ENCODE measurements at regions not wholly inside any gene's neighbourhood (a gene's known extent, or its start where the extent isn't known, plus 50 kb on each side); places are given as distances from the start of the nearest gene placed in this dataset.

DNA sequence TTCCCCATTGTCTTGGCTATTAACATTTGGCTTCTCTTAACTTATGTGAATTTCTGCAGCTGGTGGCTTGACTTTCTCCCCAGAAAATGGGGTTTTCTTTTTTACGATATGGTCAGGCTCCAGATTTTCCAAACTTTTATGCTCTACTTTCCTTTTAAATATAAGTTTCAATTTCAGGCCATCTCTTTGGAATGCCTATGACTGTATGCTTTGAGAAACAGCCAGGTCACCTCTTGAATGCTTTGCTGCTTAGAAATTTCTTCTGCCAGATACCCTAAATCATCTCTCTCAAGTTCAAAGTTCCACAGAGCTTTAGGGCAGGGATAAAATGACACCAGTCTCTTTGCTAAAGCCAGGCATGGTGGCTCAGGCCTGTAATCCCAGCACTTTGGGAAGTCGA lies 212.9 kb upstream of the SMIM31 start:
- Mint-ChIP-seq H3K36me3 (ENCODE audit: low read depth) (no peaks in the 10 kb centered on the region), H3K9me3 (peaks cover 11% of the 10 kb centered on the region), H3K4me1 (ENCODE audit: low read depth) (no peaks in the 10 kb centered on the region), H3K27ac (no peak overlapping the region), H3K27me3 (ENCODE audit: low read depth) (no peaks in the 10 kb centered on the region), H3K4me3 (no peak overlapping the region)
- CTCF ChIA-PET = no interaction called here
- no peak for DNase-seq
- intact Hi-C loops (cut with micrococcal nuclease) = no loop called here

DNA sequence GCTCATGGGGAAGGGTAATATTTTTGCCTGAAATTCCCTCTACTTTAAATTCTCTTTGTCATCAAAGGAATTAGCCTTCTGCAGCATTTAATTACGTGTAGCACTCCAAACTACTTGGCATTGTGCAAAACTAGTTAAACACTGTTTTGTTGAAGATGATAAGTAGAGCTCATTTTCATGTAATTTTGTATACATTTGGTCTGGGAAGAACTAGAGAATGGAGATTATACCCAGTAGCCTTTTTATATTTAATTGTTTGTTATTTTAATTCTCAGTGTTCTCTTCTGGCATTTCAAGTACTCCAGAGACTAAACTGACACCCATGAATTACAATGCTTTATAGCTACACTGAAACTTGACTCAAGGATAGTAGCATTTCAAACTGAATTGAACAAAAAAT lies 211.5 kb upstream of the SMIM31 start:
- intact Hi-C loops (cut with micrococcal nuclease) = no loop called here
- Mint-ChIP-seq H3K4me3 (no peak overlapping the region), H3K9me3 (peaks cover 12% of the 10 kb centered on the region), H3K27ac (no peak overlapping the region), H3K27me3 (ENCODE audit: low read depth) (no peaks in the 10 kb centered on the region), H3K36me3 (ENCODE audit: low read depth) (no peaks in the 10 kb centered on the region), H3K4me1 (ENCODE audit: low read depth) (no peaks in the 10 kb centered on the region)
- CTCF ChIA-PET = no interaction called here
- DNase-seq = no peak

DNA sequence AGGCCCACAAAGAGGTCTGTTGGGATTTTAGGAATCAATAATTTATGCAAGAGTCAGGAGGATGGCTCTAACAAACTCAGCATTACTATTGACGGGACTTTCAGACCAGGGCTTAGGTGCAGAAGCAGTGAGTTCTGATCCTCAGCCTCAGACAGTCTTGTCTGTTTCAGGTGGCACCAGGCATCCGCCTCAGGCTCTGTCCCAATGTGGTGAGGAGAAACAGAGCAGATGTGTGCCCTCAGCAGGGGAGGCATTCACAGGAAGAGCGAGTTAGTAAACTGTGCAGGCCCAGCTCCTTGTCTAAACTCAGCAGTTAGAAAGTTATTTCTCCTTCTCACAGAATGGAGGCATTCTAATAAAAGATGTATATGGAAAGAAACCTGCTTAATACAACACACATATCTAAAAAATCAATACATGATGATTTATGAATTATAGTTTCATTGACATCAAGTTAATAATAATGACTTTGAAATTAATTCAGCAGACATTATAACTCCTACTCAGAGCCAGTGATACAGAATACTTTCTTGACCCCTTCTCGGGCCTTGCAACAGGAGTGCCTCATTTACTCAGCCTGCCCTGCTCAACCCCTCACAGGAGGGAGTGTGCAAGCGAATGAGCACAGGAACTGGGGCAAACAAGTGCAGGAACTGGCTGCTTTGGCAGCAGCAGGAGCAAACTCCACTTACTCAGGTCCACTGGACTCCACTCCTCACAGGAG lies 202.8 kb upstream of the SMIM31 start:
- H3K27me3 Mint-ChIP-seq (ENCODE audit: low read depth) = no peaks in the 10 kb centered on the region
- H3K4me1 Mint-ChIP-seq (ENCODE audit: low read depth) = no peaks in the 10 kb centered on the region
- no peaks in the 10 kb centered on the region for H3K36me3 Mint-ChIP-seq (ENCODE audit: low read depth)
- no peak overlapping the region for H3K4me3 Mint-ChIP-seq
- no peak for DNase-seq
- CTCF ChIA-PET = no interaction called here
- H3K9me3 Mint-ChIP-seq = peaks cover 2% of the 10 kb centered on the region
- no peak overlapping the region for H3K27ac Mint-ChIP-seq
- intact Hi-C loops (cut with micrococcal nuclease) = no loop called here

DNA sequence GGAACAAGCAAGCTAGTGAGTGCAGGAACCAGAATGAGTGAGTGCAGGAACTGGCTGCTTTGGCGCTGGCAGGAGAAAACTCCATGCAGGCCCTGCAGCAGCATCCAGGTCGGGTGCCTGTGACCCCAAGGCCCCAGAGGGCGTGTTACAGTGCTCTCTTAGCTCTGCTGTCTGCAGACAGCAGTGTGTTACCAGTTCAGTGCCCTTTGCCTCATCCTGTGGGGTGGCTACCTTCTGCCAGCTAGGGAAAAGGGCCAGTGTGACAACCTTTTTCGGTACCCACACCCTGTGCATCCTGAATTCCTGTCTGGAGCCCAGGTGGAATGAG lies 202.3 kb upstream of the SMIM31 start:
- no peak overlapping the region for H3K4me3 Mint-ChIP-seq
- no peaks in the 10 kb centered on the region for H3K36me3 Mint-ChIP-seq (ENCODE audit: low read depth)
- no peak for DNase-seq
- CTCF ChIA-PET = no interaction called here
- H3K27ac Mint-ChIP-seq = no peak overlapping the region
- no peaks in the 10 kb centered on the region for H3K4me1 Mint-ChIP-seq (ENCODE audit: low read depth)
- peaks cover 2% of the 10 kb centered on the region for H3K9me3 Mint-ChIP-seq
- intact Hi-C loops (cut with micrococcal nuclease) = no loop called here
- H3K27me3 Mint-ChIP-seq (ENCODE audit: low read depth) = no peaks in the 10 kb centered on the region

DNA sequence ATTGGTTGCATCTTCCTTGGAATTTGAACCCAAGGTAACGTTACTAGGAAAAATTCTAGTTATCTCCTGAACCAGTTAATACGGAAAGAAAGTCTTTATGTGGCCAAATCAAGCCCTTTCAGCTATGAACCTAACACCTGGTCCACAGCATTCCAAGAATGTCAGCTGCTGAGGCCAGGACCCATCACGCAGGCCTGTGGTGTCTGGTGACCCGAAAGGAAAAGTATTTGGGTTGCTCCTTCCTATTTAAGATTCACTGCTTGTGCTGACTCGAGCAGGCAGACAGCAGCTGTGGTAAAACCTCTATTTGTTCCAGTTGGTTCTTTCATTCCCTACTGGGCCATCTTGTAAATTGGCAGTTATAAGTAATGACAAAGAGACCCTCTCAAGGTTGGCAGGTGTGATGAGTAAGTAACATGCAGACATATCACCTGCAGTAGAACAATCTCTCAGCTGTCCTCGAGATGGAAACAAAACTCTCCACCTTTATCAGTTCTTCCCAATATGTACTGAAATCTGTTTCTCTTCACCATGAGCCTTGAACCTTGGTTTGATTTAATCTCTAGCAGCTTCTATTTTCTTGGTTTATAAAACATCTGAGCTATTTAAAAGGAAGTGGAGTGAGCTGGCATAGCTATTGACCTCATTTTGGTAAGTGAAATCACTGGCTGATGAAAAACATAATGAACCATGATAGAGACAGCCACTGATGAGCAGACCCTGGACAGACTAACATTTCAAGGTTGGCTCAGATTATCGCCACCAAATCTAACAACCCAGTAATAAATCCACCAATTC lies 182.1 kb upstream of the SMIM31 start:
- Mint-ChIP-seq H3K4me3 (no peak overlapping the region), H3K9me3 (peaks cover 2% of the 10 kb centered on the region), H3K27ac (no peak overlapping the region), H3K36me3 (ENCODE audit: low read depth) (no peaks in the 10 kb centered on the region), H3K4me1 (ENCODE audit: low read depth) (no peaks in the 10 kb centered on the region), H3K27me3 (ENCODE audit: low read depth) (no peaks in the 10 kb centered on the region)
- no peak for DNase-seq
- CTCF ChIA-PET = no interaction called here
- intact Hi-C loops (cut with micrococcal nuclease) = no loop called here

DNA sequence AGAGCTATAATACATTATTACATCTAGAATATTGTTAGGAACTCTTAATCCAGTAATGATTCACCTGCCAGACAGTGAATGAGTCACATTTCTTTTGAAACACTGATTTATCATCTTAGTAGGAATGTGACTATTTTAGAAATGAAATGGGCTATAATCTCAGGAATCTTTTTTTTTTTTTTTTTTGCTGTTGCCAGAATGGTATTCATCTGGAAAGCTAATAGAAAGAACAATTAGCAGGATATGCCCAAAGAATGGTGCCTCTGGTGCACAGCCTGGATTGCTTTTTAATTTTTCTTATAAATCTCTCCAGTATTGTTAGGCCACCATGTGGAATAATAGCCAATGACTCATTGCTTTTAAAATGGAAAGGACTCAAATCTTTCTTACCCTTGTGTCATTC lies 181.1 kb upstream of the SMIM31 start:
- intact Hi-C loops (cut with micrococcal nuclease) = no loop called here
- CTCF ChIA-PET = interaction anchor here (0.6 kb wide), 1 partner anchor 11 kb away, joined by 4 read pairs; no protein-coding TSS in a partner anchor
- Mint-ChIP-seq H3K4me3 (no peak overlapping the region), H3K27me3 (ENCODE audit: low read depth) (no peaks in the 10 kb centered on the region), H3K36me3 (ENCODE audit: low read depth) (no peaks in the 10 kb centered on the region), H3K9me3 (peaks cover 2% of the 10 kb centered on the region), H3K27ac (no peak overlapping the region), H3K4me1 (ENCODE audit: low read depth) (no peaks in the 10 kb centered on the region)
- DNase-seq = no peak

DNA sequence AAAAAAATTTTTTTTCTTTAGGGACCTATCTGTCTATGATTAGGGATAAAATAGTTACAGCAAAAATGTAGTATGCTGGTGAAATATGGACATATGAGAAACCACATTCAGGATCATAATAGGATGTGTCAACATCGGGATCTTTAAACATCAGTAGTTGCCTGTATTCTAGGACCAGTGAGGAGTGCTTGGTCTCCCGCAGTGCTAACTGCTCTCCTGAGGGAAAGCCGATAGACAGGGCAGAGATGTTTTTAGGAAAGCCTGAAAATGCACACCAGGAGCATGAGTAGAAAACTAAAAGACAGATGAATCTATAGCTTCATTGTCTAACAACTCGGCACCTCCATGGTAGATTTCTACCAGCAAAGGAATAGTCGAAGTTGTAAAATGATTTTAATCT lies 178.1 kb upstream of the SMIM31 start:
- H3K36me3 Mint-ChIP-seq (ENCODE audit: low read depth) = no peaks in the 10 kb centered on the region
- no peaks in the 10 kb centered on the region for H3K4me1 Mint-ChIP-seq (ENCODE audit: low read depth)
- no peak overlapping the region for H3K4me3 Mint-ChIP-seq
- no peaks in the 10 kb centered on the region for H3K9me3 Mint-ChIP-seq
- CTCF ChIA-PET = no interaction called here
- intact Hi-C loops (cut with micrococcal nuclease) = no loop called here
- no peak overlapping the region for H3K27ac Mint-ChIP-seq
- no peaks in the 10 kb centered on the region for H3K27me3 Mint-ChIP-seq (ENCODE audit: low read depth)
- no peak for DNase-seq

DNA sequence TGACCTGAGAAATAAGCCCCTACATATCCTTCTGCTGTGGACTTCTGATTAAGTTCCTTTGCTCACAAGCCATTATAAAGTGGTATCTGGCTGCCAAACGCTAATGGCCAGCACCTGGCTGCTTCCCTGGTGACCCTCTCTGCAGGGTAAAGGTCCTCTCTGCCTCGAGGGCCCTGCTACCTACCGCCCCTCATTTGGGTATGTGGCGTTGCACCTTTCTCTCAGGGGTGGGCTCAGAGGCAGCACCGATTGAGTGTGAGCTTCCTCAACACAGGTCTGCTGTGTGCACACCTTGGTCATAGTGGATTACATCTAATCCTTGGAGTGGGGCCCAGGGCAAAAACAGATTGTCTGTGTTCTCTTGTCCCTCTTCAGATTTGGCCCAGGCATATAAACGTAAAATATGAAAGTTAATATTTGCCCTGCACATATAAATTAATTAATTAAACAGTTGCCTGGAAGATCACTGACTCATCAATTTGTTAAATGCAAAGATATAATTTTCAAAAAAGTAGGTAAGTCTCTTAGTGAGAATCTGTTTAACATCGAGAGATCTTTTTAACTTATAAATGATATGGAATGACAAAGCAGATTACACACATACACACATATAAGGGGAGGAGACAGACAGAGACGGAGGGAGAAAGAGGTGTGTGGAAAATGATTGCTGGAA lies 174.5 kb upstream of the SMIM31 start:
- intact Hi-C loops (cut with micrococcal nuclease) = no loop called here
- H3K27ac Mint-ChIP-seq = no peak overlapping the region
- H3K4me3 Mint-ChIP-seq = no peak overlapping the region
- no peaks in the 10 kb centered on the region for H3K27me3 Mint-ChIP-seq (ENCODE audit: low read depth)
- no peaks in the 10 kb centered on the region for H3K36me3 Mint-ChIP-seq (ENCODE audit: low read depth)
- no peak for DNase-seq
- H3K9me3 Mint-ChIP-seq = peaks cover 3% of the 10 kb centered on the region
- CTCF ChIA-PET = no interaction called here
- no peaks in the 10 kb centered on the region for H3K4me1 Mint-ChIP-seq (ENCODE audit: low read depth)

DNA sequence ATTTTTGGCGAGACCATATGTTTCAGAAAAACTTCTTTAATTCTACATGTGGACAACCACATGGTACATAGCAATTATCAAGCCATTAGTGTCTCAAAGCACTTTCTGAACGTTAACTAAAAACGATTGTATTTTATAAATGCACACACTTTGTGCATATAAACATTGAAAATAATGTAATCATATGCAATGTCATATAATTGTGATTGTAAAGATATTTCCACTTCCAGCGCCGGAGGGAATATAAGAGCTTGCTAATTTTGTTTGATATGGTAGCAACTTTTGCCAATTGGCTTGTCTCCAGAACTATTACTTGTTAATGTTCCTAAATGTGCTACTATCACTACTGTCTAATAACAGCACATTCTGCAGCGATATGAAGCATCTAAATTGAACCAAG lies 162.3 kb upstream of the SMIM31 start:
- H3K4me3 Mint-ChIP-seq = no peak overlapping the region
- no peaks in the 10 kb centered on the region for H3K9me3 Mint-ChIP-seq
- H3K27ac Mint-ChIP-seq = no peak overlapping the region
- intact Hi-C loops (cut with micrococcal nuclease) = no loop called here
- CTCF ChIA-PET = no interaction called here
- H3K27me3 Mint-ChIP-seq (ENCODE audit: low read depth) = no peaks in the 10 kb centered on the region
- H3K36me3 Mint-ChIP-seq (ENCODE audit: low read depth) = no peaks in the 10 kb centered on the region
- no peaks in the 10 kb centered on the region for H3K4me1 Mint-ChIP-seq (ENCODE audit: low read depth)
- no peak for DNase-seq

DNA sequence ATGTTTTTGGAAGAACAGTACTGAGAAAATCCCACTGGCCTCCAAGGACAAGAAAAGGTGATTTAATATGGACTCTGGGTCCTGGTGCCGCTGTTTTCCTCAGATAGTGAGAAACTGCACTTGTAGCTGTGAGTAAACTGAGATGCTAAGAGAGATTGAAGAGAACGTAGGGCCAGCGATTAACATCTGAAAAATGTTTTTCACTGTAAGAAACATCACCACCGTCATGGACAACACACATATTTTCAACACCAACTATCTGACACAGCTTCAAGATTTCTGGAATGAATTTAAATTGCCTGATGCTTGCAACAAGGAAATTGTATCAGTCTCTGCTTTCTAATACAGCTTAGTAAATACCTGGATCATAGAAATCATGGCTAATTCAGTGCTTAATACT lies 158.2 kb upstream of the SMIM31 start:
- no peak overlapping the region for H3K27ac Mint-ChIP-seq
- H3K4me3 Mint-ChIP-seq = no peak overlapping the region
- no peaks in the 10 kb centered on the region for H3K27me3 Mint-ChIP-seq (ENCODE audit: low read depth)
- no peaks in the 10 kb centered on the region for H3K36me3 Mint-ChIP-seq (ENCODE audit: low read depth)
- CTCF ChIA-PET = no interaction called here
- no peak for DNase-seq
- intact Hi-C loops (cut with micrococcal nuclease) = no loop called here
- H3K9me3 Mint-ChIP-seq = no peaks in the 10 kb centered on the region
- no peaks in the 10 kb centered on the region for H3K4me1 Mint-ChIP-seq (ENCODE audit: low read depth)

DNA sequence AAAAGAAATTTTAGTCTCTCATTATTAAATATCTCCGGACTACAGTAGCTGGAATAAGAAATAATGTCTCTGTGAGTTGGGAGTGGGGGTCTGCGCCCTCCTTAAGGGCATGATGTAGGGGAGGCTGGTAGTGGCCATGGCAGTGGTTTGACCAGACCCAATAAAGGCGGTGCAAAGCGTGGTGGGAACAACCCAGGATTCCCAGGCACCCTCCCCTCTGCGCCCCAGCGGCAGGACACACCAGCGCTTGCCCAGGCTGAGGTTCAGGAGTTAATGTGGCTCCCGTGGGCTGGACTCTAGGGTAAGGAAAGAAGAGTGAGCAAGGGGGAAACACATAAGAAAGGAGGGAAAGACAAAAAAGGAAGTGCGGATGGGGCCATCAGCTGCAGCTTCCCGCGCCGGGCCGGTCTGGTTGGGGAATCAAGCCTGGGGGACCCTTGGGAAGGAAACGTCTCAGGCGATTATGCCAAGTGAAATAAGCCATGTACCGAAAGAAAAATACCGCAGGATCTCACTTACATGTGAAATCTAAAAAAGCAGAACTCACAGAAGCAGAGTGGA lies 157.5 kb upstream of the SMIM31 start:
- no peak overlapping the region for H3K27ac Mint-ChIP-seq
- CTCF ChIA-PET = no interaction called here
- peaks cover 1% of the 10 kb centered on the region for H3K9me3 Mint-ChIP-seq
- H3K4me3 Mint-ChIP-seq = no peak overlapping the region
- intact Hi-C loops (cut with micrococcal nuclease) = no loop called here
- H3K27me3 Mint-ChIP-seq (ENCODE audit: low read depth) = no peaks in the 10 kb centered on the region
- H3K36me3 Mint-ChIP-seq (ENCODE audit: low read depth) = no peaks in the 10 kb centered on the region
- no peak for DNase-seq
- no peaks in the 10 kb centered on the region for H3K4me1 Mint-ChIP-seq (ENCODE audit: low read depth)

DNA sequence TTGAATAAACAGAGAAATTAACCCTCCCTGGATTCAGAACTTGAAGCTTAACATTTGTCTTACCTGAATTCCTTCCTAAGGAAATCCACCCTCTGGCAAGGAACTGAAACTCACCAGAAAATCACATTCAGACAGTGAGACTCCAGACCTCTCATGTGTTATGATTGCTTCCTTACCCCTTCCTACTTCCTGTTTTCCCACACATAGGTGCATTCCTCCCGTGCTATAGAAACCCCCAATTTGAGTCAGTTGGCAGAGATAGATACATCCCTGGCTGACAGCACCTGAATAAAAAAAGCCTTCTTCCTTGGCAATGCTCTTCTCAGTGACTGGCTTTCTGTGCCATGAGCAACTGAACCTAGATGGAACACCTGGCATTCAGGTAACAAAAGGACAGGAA lies 157.0 kb upstream of the SMIM31 start:
- CTCF ChIA-PET = no interaction called here

DNA sequence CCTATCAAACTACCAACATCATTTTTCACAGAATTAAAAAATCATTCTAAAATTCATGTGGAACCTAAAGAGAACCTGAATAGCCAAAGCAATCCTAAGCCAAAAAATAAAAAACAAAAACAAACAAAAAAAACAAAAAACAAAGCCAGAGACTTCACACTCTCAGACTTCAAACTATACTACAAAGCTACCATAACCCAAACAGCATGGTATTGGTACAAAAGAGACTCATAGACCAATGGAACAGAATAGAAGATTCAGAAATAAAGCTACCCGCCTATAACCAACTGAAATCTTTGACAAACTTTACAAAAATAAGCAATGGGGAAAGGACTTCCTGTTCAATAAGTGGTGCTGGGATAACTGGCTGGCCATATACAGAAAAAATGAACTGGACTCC lies 152.3 kb upstream of the SMIM31 start:
- DNase-seq = no peak
- Mint-ChIP-seq H3K36me3 (ENCODE audit: low read depth) (no peaks in the 10 kb centered on the region), H3K27ac (no peak overlapping the region), H3K4me3 (no peak overlapping the region), H3K27me3 (ENCODE audit: low read depth) (no peaks in the 10 kb centered on the region), H3K4me1 (ENCODE audit: low read depth) (no peaks in the 10 kb centered on the region), H3K9me3 (peaks cover 11% of the 10 kb centered on the region)
- CTCF ChIA-PET = interaction anchor here (1.2 kb wide), 1 partner anchor 28 kb away, joined by 4 read pairs; no protein-coding TSS in a partner anchor
- intact Hi-C loops (cut with micrococcal nuclease) = no loop called here

More for the DNA sequence above, 157.0 kb upstream of the SMIM31 start:
- Mint-ChIP-seq H3K4me3 (no peak overlapping the region), H3K36me3 (ENCODE audit: low read depth) (no peaks in the 10 kb centered on the region), H3K9me3 (peaks cover 5% of the 10 kb centered on the region), H3K4me1 (ENCODE audit: low read depth) (no peaks in the 10 kb centered on the region), H3K27me3 (ENCODE audit: low read depth) (no peaks in the 10 kb centered on the region), H3K27ac (no peak overlapping the region)
- no peak for DNase-seq
- intact Hi-C loops (cut with micrococcal nuclease) = no loop called here
